Activated naive CD4-positive, alpha-beta T cell treated with anti-CD3 and anti-CD28 coated beads, Interleukin-2, amount 50 U/mL, for 24 hours (primary cell): ENCODE measurements at regions not wholly inside any gene's neighbourhood (a gene's known extent, or its start where the extent isn't known, plus 50 kb on each side); places are given as distances from the start of the nearest gene placed in this dataset.
"Not testable (repeated sequence)": the region's sequence is repeated elsewhere in the genome, so short reads cannot be mapped to it uniquely, and the experiment has no call there.

Experiments used
- H3K27ac Mint-ChIP-seq: one replicate; pipeline ENCODE4 v1.8.0; 2021; ENCODE audit warnings: mild to moderate bottlenecking, mixed read lengths
- H3K27me3 Mint-ChIP-seq: one replicate; pipeline ENCODE4 v1.8.0; 2021; ENCODE audit warnings: mixed read lengths
- H3K36me3 Mint-ChIP-seq: one replicate; pipeline ENCODE4 v1.8.0; 2021; ENCODE audit warnings: mixed read lengths
- H3K4me1 Mint-ChIP-seq: one replicate; pipeline ENCODE4 v1.8.0; 2021; ENCODE audit warnings: mixed read lengths
- H3K4me3 Mint-ChIP-seq: one replicate; pipeline ENCODE4 v1.8.0; 2021; ENCODE audit warnings: mild to moderate bottlenecking, mixed read lengths
- H3K9me3 Mint-ChIP-seq: one replicate; pipeline ENCODE4 v1.8.0; 2021; ENCODE audit warnings: mixed read lengths

DNA sequence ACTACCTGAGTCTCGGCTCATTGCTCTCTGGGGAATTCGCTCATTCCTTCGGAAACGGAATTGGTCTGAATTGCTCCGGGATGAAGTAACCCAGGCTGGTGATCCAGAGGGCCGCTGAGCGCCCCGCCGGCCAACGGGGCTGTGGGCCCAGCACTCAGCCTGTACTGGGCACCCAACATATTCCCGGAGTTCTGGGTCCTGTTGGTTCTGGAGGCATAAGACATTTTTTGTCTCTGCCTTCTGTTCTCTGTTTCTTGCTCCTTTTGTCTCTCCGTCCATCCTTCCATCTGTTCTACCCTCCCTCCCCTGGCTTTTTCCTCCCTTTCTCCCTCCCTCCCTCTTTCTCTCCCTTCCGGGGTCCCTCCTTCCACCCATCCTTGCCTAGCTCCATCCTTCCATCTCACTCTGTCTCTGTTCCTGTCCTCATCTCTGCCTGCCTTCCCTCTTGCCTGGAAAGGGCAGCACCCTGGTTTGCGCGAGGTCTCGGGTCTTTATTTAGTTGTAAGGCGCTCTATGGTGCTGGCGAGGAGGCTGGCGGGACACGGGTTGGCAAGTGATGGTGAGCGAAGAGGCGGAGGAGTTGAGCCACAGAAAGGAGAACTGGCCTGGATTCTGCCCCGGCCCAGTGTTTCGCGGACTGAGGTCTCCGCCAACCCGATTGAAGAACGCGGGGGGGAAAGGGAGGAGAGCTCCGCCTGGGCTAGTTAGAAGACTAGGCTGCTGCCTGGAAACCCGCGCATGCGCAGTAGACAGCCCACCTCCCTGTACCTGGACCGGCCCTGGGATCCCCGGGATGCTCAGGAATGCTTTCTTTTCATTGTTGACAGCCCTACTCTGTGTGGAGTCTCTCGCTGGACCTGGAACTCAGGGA lies 1468.0 kb downstream of the FOXD4L5 start:
- H3K4me1 Mint-ChIP-seq, result peaks cover 16% of the 10 kb centered on the region
- no peaks in the 10 kb centered on the region for H3K9me3 Mint-ChIP-seq
- peak overlapping the region; percentile 60 for H3K4me3 Mint-ChIP-seq
- H3K27ac Mint-ChIP-seq, result no peak overlapping the region
- H3K27me3 Mint-ChIP-seq, result peaks cover 14% of the 10 kb centered on the region
- peaks cover 3% of the 10 kb centered on the region for H3K36me3 Mint-ChIP-seq

DNA sequence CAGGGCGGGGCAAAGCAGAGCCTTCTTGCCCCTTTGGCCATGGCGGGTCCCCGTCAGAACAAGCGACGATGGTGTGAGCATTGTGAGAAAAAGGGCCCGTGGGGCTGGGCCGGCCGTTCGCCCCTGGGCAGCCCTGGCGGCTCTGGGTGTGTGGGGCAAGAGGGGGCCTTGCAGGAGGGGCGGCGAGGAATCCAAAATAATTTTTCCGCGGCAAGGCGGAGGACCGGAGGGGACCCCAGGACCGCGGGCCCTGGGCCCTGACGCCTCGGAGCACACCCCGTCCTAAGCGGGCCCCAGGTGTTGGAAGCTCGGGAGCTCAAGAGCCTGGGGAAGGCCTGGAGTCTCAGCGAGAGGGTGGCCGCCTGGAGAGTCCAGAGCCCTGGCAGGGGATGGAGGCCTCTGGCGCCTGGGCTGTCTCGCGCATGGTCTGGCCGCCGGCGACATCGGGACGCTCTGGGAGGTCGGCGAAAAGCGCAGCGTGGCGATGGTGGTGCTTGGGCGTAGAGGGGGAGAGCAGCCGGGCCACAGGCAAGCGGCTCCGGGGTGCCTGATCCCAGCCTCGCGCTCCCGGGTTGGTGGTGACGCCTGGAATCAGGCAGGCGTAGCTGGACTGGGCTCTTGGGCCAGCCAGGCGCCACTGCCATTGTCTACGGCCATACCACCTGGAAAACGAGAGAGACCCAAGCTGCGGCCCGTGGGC lies 1469.9 kb downstream of the FOXD4L5 start:
- not testable (repeated sequence) for H3K9me3 Mint-ChIP-seq, H3K27ac Mint-ChIP-seq, H3K36me3 Mint-ChIP-seq, H3K4me3 Mint-ChIP-seq
- Mint-ChIP-seq H3K4me1 (peaks cover 16% of the 10 kb centered on the region), H3K27me3 (peaks cover 14% of the 10 kb centered on the region)

DNA sequence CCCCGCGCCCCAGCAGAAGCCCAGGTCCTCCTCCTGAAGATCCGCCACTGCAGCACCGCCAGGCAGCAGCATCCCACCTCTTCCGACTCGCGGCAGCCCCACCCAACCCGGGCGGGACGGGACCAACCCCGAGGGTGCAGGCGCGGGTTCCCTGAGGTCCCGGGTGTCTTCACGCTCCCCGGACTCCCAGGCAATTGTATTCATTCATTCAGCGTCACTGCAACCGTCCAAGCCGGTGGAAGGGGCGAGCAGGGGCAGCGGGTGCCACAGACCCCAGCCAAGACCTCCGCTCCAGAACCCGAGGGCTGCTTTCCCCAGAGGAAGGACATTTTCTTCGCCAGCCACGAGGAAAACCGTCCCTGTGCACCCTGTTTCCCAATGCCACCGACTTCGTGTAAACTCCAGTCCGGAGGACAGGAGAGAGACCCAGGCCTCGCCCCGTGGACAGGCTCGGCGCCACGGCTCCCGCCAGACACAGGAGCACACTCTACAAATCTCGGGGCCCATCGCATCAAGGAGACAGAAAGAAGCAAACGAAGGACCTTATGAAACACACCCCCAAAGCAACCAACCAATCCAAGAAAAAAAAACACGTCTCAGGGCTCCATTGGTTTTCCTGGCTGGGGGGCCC lies 1471.5 kb downstream of the FOXD4L5 start:
- H3K36me3 Mint-ChIP-seq, H3K4me3 Mint-ChIP-seq, H3K9me3 Mint-ChIP-seq, H3K27ac Mint-ChIP-seq: not testable (repeated sequence)
- Mint-ChIP-seq H3K4me1 (peaks cover 16% of the 10 kb centered on the region), H3K27me3 (peaks cover 15% of the 10 kb centered on the region)

DNA sequence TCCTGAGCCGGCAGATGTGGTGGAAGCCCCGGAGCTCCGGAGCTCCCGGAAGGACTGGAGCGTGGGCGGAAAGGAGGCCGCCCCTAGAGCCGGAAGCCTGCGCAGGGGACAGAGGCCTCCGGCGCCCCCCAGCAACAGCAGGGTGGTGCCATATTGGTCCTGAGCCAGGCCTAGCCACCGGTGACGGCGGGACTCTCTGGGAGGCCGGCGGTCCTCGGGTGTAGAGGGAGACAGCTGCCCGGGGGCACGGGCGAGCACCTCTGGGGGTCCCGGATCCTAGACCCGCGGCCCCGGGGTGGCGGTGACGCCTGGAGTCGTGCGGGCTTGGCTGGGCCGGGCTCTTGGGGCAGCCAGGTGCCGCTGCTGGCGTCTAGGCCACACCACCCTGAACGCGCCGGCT lies 1472.2 kb downstream of the FOXD4L5 start:
- peaks cover 12% of the 10 kb centered on the region for H3K27me3 Mint-ChIP-seq
- not testable (repeated sequence) for H3K4me3 Mint-ChIP-seq

DNA sequence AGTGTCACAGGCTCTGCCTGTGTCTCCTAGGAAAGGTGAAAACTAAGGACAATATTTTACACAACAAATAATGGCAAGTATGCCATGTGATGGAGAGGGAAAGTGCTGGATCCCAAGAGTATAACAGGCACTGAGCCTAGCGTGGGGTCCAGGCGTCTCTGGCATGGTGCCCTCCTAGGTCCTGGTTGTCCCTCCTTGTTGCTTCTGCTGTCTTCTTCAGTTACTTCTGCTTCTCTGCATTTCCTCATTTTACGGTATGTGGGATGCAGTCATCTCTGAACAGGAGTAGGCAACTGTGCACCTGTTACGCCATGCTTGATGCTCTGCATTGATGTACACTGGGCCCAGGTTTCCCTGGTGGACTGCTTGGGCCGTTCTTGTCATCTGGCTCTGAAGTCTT lies 1480.8 kb downstream of the FOXD4L5 start:
- not testable (repeated sequence) for H3K27ac Mint-ChIP-seq, H3K27me3 Mint-ChIP-seq, H3K9me3 Mint-ChIP-seq, H3K4me3 Mint-ChIP-seq, H3K36me3 Mint-ChIP-seq, H3K4me1 Mint-ChIP-seq

More for the DNA sequence above, 1472.2 kb downstream of the FOXD4L5 start:
- not testable (repeated sequence) for H3K36me3 Mint-ChIP-seq, H3K27ac Mint-ChIP-seq, H3K9me3 Mint-ChIP-seq
- H3K4me1 Mint-ChIP-seq, result peaks cover 12% of the 10 kb centered on the region

DNA sequence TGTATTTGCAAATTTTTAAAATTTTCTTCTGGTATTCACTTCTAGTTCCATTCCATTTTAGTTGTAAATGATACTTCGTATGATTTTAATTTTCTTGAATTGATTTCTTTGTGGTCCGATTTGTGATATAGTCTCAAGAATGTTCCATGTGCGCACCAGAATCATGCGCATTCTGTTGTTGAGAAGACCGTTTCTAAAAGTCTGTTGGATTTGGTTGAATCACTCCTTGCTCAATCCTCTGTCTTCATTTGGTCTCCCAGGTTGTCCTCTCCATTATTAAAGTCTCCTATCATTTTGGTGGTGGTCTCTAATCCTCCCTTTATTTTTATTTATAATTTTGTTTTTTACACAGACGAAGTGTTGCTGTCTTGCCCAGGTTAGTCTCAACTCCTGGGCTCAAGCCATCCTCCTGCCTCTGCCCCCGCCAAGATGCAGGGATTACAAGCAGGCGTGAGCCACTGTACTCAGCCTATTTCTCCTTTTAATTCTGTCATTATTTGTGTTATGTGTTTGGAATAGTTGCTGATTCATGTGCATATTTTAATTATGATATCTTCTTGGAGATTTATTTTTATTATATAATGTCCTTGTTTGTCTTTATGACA lies 1490.8 kb downstream of the FOXD4L5 start:
- peaks cover 20% of the 10 kb centered on the region for H3K9me3 Mint-ChIP-seq
- H3K36me3 Mint-ChIP-seq, H3K27me3 Mint-ChIP-seq, H3K27ac Mint-ChIP-seq, H3K4me1 Mint-ChIP-seq, H3K4me3 Mint-ChIP-seq: not testable (repeated sequence)

DNA sequence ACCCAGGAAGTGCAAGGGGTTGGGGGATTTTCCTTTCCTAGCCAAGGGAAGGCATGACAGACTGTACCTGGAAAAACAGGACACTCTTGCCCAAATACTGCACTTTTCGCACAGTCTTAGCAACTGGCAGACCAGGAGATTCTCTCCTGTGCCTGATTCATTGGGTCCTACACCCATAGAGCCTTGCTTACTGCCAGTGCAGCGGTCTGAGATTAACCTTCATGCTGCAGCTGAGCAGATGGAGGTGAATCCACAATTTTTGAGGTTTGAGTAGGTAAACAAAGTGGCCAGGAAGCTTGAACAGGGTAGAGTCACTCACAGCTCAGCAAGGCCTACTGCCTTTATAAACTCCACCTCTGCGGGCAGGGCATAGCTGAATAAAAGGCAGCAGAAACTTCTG lies 1497.6 kb downstream of the FOXD4L5 start:
- H3K4me3 Mint-ChIP-seq, H3K36me3 Mint-ChIP-seq, H3K27ac Mint-ChIP-seq, H3K4me1 Mint-ChIP-seq, H3K27me3 Mint-ChIP-seq: not testable (repeated sequence)
- peaks cover 23% of the 10 kb centered on the region for H3K9me3 Mint-ChIP-seq

DNA sequence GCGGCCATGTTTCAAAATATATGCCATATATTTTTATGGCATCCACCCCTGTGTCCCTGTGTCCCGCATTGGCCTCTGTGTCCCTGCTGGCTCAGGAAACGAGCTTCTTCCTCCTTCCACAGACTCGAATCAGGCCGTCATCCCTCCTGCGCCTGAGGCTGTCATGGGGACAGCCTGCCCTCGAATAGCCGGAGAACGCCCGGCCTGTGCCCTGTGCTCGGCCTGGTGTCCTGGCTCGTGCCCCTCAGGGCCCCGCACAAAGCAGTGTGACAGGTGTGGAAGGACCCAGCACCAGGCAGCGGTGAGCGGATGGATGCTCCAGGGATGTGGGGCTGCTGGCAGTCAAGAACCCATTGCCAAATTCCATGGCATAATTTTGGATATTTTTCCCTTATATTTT lies 1500.0 kb downstream of the FOXD4L5 start:
- peaks cover 16% of the 10 kb centered on the region for H3K9me3 Mint-ChIP-seq
- not testable (repeated sequence) for H3K27me3 Mint-ChIP-seq, H3K36me3 Mint-ChIP-seq, H3K4me1 Mint-ChIP-seq, H3K4me3 Mint-ChIP-seq, H3K27ac Mint-ChIP-seq

DNA sequence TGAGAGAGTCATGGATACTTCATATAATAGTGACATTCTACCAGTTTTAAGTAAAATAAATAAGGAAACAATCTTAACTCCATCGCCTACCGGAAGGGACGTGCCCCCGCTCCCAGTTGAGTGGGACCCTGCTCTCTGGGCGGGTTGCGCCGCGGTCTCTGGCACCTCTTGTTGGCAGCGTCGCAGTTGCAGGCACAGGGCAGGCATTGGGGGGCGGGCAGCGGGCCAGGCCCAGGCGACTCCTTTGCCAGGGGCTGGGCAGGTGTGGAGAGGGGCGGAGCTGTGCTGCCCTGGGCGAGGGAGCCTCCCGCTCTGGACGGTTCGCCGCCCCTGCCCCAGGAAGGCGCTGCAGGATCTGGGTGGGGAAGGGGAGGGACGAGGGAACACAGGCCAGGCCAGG lies 1500.6 kb downstream of the FOXD4L5 start:
- H3K4me1 Mint-ChIP-seq, H3K4me3 Mint-ChIP-seq, H3K9me3 Mint-ChIP-seq, H3K36me3 Mint-ChIP-seq, H3K27me3 Mint-ChIP-seq, H3K27ac Mint-ChIP-seq: not testable (repeated sequence)

DNA sequence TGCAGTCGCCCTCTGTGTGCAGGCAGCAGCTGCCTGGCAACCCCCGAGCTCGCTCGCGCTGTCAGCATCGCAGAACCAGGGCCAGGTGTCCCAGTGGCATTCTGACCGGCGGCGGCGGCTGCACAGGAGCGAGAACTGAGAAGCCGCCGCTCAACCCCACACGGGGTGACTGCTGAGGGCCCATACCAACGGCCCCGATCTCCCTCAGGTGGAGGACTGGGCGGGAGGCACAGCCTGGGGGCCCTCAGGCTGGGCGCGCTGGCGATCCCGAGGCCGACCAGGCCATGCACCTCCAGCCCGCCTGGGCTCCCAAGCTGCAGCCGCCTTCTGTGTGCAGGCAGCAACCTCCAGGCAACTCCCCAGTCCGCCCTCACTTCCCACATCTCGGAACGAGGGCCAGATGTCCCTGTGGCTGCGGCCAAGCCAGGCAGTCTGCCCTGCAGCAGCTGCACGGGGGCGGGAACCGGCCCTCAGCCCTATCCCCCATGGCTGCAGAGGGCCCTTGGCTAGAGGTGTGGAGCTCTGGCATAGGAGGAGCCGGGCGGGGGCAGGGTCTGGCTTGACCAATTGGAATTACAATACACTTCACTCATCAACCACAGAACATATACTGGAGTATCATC lies 1503.1 kb downstream of the FOXD4L5 start:
- not testable (repeated sequence) for H3K36me3 Mint-ChIP-seq, H3K27ac Mint-ChIP-seq

DNA sequence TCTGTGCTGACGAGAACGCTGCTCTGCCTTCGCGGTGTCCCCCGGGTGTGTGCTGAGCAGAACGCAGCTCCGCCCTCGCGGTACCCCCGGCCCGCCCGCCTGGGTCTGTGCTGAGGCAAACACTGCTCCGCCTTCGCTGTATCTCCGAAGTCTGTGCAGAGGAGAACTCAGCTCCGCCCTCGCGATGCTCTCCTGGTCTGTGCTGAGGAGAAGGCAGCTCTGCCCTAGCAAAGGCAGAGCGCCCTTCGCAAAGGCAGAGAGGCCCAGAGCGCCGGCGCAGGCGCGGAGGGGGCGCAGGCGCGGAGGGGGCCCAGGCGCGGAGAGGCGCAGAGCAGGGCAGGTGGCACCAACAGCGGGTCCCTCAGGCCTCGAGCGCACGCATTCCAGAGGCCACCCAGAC lies 1503.6 kb downstream of the FOXD4L5 start:
- H3K4me3 Mint-ChIP-seq, H3K27me3 Mint-ChIP-seq: not testable (repeated sequence)

More for the DNA sequence above, 1503.1 kb downstream of the FOXD4L5 start:
- H3K4me3 Mint-ChIP-seq, H3K4me1 Mint-ChIP-seq, H3K27me3 Mint-ChIP-seq, H3K9me3 Mint-ChIP-seq: not testable (repeated sequence)

DNA sequence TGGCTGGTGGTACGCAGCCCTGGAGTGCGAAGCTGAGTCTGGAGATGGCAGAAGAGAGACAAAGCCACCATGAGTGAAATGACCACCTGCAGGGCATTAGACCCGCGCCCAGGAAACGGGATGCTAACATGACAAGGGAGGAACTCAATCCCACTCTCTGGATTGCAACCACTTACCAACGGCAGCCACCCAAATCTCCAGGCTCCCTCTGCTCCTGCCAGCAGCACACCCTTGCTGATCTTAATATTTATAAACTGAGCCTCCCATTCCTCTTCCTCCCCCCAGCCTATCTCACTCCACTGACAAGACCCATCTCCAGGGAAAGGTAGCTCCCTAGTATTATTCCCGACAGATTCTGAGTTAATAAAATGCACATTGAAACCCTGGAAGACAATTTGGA lies 1508.8 kb downstream of the FOXD4L5 start:
- not testable (repeated sequence) for H3K27me3 Mint-ChIP-seq, H3K27ac Mint-ChIP-seq, H3K9me3 Mint-ChIP-seq, H3K36me3 Mint-ChIP-seq, H3K4me3 Mint-ChIP-seq, H3K4me1 Mint-ChIP-seq

More for the DNA sequence above, 1503.6 kb downstream of the FOXD4L5 start:
- H3K4me1 Mint-ChIP-seq, H3K27ac Mint-ChIP-seq, H3K9me3 Mint-ChIP-seq, H3K36me3 Mint-ChIP-seq: not testable (repeated sequence)

DNA sequence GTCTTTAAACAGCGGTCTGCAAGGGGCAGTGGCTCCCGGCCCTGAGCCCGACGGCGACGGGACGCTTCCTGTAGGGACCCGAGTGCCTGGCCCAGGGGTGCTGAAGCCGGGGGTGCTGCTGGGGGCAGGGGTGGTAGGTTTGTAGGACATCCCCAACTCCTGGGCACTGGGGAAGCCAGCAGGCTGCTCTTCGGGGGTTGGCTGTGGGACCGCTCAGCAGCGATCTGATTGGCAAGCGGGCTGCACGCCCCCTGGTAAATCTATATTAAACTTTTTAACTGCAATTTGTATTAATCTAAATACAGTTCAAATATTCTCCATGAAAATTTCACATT lies 1510.0 kb downstream of the FOXD4L5 start:
- not testable (repeated sequence) for H3K4me3 Mint-ChIP-seq, H3K9me3 Mint-ChIP-seq

DNA sequence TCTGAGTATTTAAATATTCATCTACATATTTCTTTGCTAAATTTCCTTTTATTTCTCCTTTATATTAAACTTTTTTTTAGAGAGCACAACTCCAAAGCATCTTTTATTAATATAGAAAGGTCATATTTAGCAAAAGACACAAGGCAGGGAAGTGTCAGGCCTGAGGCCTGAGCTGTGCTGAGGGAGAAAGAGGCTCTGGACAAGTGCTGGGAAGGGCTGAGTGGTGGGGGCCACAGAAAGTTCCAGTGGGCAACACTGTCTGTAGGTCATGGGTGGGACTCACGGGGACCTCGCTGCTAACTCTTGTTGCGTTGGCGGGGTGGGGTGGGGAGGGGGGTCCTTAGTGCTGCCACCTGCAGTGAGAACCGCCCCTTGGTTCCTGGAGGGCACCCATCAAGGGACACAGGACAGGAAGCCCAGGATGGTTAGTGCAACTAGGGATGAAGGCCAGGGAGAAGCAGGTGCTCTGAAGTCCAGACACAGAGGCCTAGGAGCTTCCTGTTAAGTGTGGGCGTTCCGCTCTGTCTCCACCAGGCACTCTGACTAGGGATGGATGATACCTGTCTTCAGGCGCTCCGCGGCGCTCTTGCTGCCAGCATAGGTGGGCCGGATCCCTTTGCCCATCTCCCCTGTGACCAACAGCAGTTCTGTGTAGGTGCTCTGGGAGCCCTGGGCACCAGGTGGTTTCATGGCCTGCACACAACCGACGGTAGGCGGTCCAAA lies 1510.5 kb downstream of the FOXD4L5 start:
- H3K27ac Mint-ChIP-seq, H3K9me3 Mint-ChIP-seq, H3K36me3 Mint-ChIP-seq, H3K4me3 Mint-ChIP-seq, H3K4me1 Mint-ChIP-seq, H3K27me3 Mint-ChIP-seq: not testable (repeated sequence)

More for the DNA sequence above, 1510.0 kb downstream of the FOXD4L5 start:
- H3K27ac Mint-ChIP-seq, H3K4me1 Mint-ChIP-seq, H3K27me3 Mint-ChIP-seq, H3K36me3 Mint-ChIP-seq: not testable (repeated sequence)

DNA sequence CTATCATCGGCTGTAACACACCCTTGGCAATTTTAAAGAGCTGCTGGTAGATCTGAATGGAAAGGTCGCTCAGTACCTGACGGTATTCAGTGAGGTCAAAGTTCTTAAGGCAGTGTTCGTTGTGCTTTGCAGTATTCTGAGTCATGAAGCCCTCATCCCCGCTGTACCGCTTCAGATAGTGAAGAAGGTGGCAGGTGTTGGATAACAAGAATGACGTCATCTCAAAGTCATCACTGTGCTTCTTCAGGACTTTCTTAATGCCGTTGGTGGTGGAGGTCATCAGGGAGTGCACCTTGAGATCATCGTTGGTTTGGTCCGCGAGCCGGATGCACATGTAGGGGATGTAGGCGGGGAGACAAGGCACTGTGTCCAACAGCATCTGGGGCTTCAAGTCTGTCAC lies 1522.8 kb downstream of the FOXD4L5 start:
- not testable (repeated sequence) for H3K36me3 Mint-ChIP-seq, H3K9me3 Mint-ChIP-seq

More for the DNA sequence above, 1522.8 kb downstream of the FOXD4L5 start:
- H3K4me3 Mint-ChIP-seq, H3K4me1 Mint-ChIP-seq, H3K27me3 Mint-ChIP-seq, H3K27ac Mint-ChIP-seq: not testable (repeated sequence)
